ENCODE measurements at regions not wholly inside any gene's neighbourhood (a gene's known extent, or its start where the extent isn't known, plus 50 kb on each side); places are given as distances from the start of the nearest gene placed in this dataset.

- Histone ChIP-seq H3K4me3 (ENCODE audit: low read depth, low read length) (no peak overlapping the region), H3K9me3 (0 out of 2 replicates have a peak, but pooled peaks cover 5% of the 10 kb centered on the region), H3K27me3 (replicated peaks; ENCODE audit: control insufficient read depth, insufficient read depth, low read length) (no peaks in the 10 kb centered on the region), H3K36me3 (ENCODE audit: control insufficient read depth, insufficient read depth, low read length) (no peaks in the 10 kb centered on the region), H3K4me1 (peaks cover 16% of the 10 kb centered on the region)
- DNase-seq, result no peak
- POLR2A ChIA-PET, result no interaction called here
- Mint-ChIP-seq H3K4me3 (ENCODE audit: unreplicated experiment) (no peak overlapping the region), H3K27ac (ENCODE audit: unreplicated experiment) (no peak overlapping the region), H3K27me3 (ENCODE audit: insufficient read depth, unreplicated experiment) (no peaks in the 10 kb centered on the region), H3K4me1 (ENCODE audit: low read depth, unreplicated experiment) (peaks cover 14% of the 10 kb centered on the region), H3K9me3 (ENCODE audit: unreplicated experiment) (peaks cover 20% of the 10 kb centered on the region), H3K36me3 (ENCODE audit: insufficient read depth, unreplicated experiment) (no peaks in the 10 kb centered on the region)
- intact Hi-C loops (cut with micrococcal nuclease; ENCODE audit: unreplicated experiment), result no loop called here
- no TSS peak for BruUV-seq (replicated peaks)
- CTCF ChIA-PET, result no interaction called here
- no peak for TF ChIP-seq CTCF (IDR thresholded peaks at IDR 0.05; ENCODE audit: insufficient read depth in 1 of 2, low read depth in 1 of 2, low read length in 1 of 2, severe bottlenecking in 1 of 2, unreplicated experiment in 1 of 2)
These were observed 85.3 kb upstream of the MAF start for GRCh38 chr16:79685871-79686270.

DNA sequence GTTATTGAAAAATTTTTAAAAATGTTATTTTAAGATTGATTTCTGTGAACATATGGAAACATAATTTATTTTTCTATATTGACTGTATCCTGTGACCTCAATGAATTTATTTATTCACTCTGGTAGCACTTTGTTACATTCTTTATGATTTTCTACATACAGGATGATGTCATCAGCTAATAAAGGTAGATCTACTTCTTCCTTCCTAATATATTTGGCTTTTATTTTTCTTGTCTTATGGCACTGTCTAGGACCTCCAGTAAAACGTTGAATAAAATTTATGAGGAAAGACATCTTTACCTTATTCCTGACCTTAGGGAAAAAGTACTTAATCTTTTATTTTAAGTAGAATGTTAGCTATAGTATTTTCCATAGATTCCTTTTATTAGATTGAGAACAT is 78.8 kb upstream of the MAF start:
- TF ChIP-seq CTCF (IDR thresholded peaks at IDR 0.05; ENCODE audit: insufficient read depth in 1 of 2, low read depth in 1 of 2, low read length in 1 of 2, severe bottlenecking in 1 of 2, unreplicated experiment in 1 of 2), result no peak
- no peak for DNase-seq
- no TSS peak for BruUV-seq (replicated peaks)
- intact Hi-C loops (cut with micrococcal nuclease; ENCODE audit: unreplicated experiment), result no loop called here
- Histone ChIP-seq H3K27me3 (replicated peaks; ENCODE audit: control insufficient read depth, insufficient read depth, low read length) (no peaks in the 10 kb centered on the region), H3K9me3 (no peaks in the 10 kb centered on the region), H3K36me3 (ENCODE audit: control insufficient read depth, insufficient read depth, low read length) (no peaks in the 10 kb centered on the region), H3K4me1 (no peaks in the 10 kb centered on the region), H3K4me3 (ENCODE audit: low read depth, low read length) (no peak overlapping the region)
- H3K9me3 Mint-ChIP-seq (ENCODE audit: unreplicated experiment), result peaks cover 10% of the 10 kb centered on the region
- no peaks in the 10 kb centered on the region for H3K4me1 Mint-ChIP-seq (ENCODE audit: low read depth, unreplicated experiment)
- CTCF ChIA-PET, result no interaction called here
- H3K27me3 Mint-ChIP-seq (ENCODE audit: insufficient read depth, unreplicated experiment), result no peaks in the 10 kb centered on the region
- no peak overlapping the region for H3K27ac Mint-ChIP-seq (ENCODE audit: unreplicated experiment)
- no peak overlapping the region for H3K4me3 Mint-ChIP-seq (ENCODE audit: unreplicated experiment)
- POLR2A ChIA-PET, result no interaction called here
- H3K36me3 Mint-ChIP-seq (ENCODE audit: insufficient read depth, unreplicated experiment), result no peaks in the 10 kb centered on the region

DNA sequence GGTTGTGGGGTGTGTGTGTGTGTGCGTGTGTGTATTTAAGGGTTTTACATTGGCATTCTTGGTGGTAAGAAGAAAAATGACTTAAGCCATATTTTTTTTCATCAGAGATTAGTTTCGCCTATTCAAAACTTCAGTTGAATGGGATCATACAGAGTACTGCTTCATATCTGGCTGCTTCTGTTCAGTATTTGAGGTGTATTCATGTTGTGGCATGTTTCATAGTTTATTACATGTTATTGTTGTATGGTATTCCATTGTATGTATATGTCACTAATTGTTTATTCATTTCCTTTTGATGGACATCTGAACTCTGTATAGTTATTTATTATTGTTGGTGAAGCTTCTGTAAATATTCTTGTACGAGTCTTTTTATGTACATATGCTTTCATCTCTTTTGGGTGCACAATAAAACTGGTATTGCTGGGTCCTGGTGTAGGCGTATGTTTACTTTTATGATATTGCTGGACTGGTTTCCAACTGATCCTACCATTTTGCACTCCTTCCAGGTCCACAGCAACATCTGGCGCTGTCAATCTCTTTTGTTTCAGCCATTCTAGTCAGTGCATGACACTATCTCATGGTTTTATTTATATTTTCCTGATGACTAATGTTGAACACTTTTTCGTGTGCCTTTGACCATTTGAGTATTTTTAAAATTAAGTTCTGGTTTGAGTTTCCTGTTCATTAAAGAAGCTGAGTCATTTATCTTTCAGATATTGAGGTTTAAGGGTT is 77.4 kb upstream of the MAF start:
- DNase-seq, result no peak
- intact Hi-C loops (cut with micrococcal nuclease; ENCODE audit: unreplicated experiment), result no loop called here
- CTCF ChIA-PET, result no interaction called here
- H3K36me3 ChIP-seq (ENCODE audit: control insufficient read depth, insufficient read depth, low read length), result no peaks in the 10 kb centered on the region
- Mint-ChIP-seq H3K4me3 (ENCODE audit: unreplicated experiment) (no peak overlapping the region), H3K36me3 (ENCODE audit: insufficient read depth, unreplicated experiment) (no peaks in the 10 kb centered on the region), H3K27me3 (ENCODE audit: insufficient read depth, unreplicated experiment) (no peaks in the 10 kb centered on the region), H3K9me3 (ENCODE audit: unreplicated experiment) (peaks cover under 1% of the 10 kb centered on the region), H3K4me1 (ENCODE audit: low read depth, unreplicated experiment) (no peaks in the 10 kb centered on the region), H3K27ac (ENCODE audit: unreplicated experiment) (no peak overlapping the region)
- H3K9me3 ChIP-seq, result no peaks in the 10 kb centered on the region
- POLR2A ChIA-PET, result no interaction called here
- BruUV-seq (replicated peaks), result no TSS peak
- TF ChIP-seq CTCF (IDR thresholded peaks at IDR 0.05; ENCODE audit: insufficient read depth in 1 of 2, low read depth in 1 of 2, low read length in 1 of 2, severe bottlenecking in 1 of 2, unreplicated experiment in 1 of 2), result no peak
- H3K4me1 ChIP-seq, result no peaks in the 10 kb centered on the region
- no peaks in the 10 kb centered on the region for H3K27me3 ChIP-seq (replicated peaks; ENCODE audit: control insufficient read depth, insufficient read depth, low read length)
- no peak overlapping the region for H3K4me3 ChIP-seq (ENCODE audit: low read depth, low read length)

Data from Caco-2 (cell line).